K562 (cell line): ENCODE measurements at regions not wholly inside any gene's neighbourhood (a gene's known extent, or its start where the extent isn't known, plus 50 kb on each side); places are given as distances from the start of the nearest gene placed in this dataset.
"Not testable (repeated sequence)": the region's sequence is repeated elsewhere in the genome, so short reads cannot be mapped to it uniquely, and the experiment has no call there.

Experiments
- ATAC-seq: fragments of 200-7000 bp; cut with Tn5 transposase; 3 replicates; pipeline ENCODE4 v1.9.1; 2020; ENCODE audit warnings: moderate library complexity
- BruUV-seq: library from RNA; stranded (reverse); fragments of 400-500 nt; replicated peaks from 2 replicates; lab custom pipeline; 2021; lab: Mats Ljungman, UMichigan
- CTCF ChIA-PET: fragments of 300-600 bp; formaldehyde crosslinking; extraction: SDS; loops from one replicate; lab custom pipeline; 2021; ENCODE audit warnings: low intra/inter-chr PET ratio; lab: Yijun Ruan, JAX
- POLR2A ChIA-PET: fragments of 300-600, 350-650 bp; sonication (Branson Sonifier 250); formaldehyde crosslinking; extraction: SDS; loops from one replicate; lab custom pipeline; 2021; ENCODE audit warnings: antibody characterized with exemption, inconsistent platforms; lab: Yijun Ruan, JAX
- DNase-seq, 4 experiments: peaks; one replicate each; pipeline versions ENCODE4 v3.0.0 to v3.0.0-alpha.2; 2011 to 2018; ENCODE audit warnings: low spot score in 3 of 4, mixed read lengths in 3 of 4; ENCODE audit errors: extremely low read depth in 1 of 4
- FAIRE-seq: peaks from 2 replicates; lab custom pipeline; 2011; peaks lifted over from hg19 to GRCh38; lab: Jason Lieb, UNC
- H2AFZ ChIP-seq: 2 replicates; pipeline ENCODE4 v1.6.0; 2011; ENCODE audit warnings: low read depth, low read length, control low read depth, inconsistent platforms
- H3K27ac ChIP-seq: fragments of 200-600 bp; 3 replicates; pipeline ENCODE4 v1.8.0; 2011; ENCODE audit warnings: low read depth, mild to moderate bottlenecking, control low read depth, inconsistent platforms, low read length, moderate library complexity, mixed read lengths; ENCODE audit errors: extremely low read depth
- H3K27me3 ChIP-seq, 2 experiments: fragments of 300-600 bp in 1 of 2; 2 replicates in 1 of 2; 3 replicates in 1 of 2; pipeline versions ENCODE4 v1.6.0 to v1.8.0; 2011; ENCODE audit warnings: inconsistent platforms in 2 of 2, low read length in 2 of 2, mild to moderate bottlenecking in 1 of 2, mixed read lengths in 1 of 2, moderate library complexity in 1 of 2; ENCODE audit not compliant: control insufficient read depth in 2 of 2, insufficient read depth in 2 of 2
- H3K36me3 ChIP-seq: fragments of 300-600 bp; 3 replicates; pipeline ENCODE4 v1.8.0; 2011; ENCODE audit warnings: mild to moderate bottlenecking, low read length, inconsistent platforms; ENCODE audit not compliant: control insufficient read depth, insufficient read depth
- H3K4me1 ChIP-seq, 2 experiments: fragments of 200-600 bp in 1 of 2; replicated peaks in 1 of 2; 2 replicates in 1 of 2; 3 replicates in 1 of 2; pipeline versions ENCODE4 v1.5.1 to v1.8.0; 2011; ENCODE audit warnings: inconsistent platforms in 2 of 2, low read length in 2 of 2, mild to moderate bottlenecking in 1 of 2, mixed read lengths in 1 of 2, moderate library complexity in 1 of 2; ENCODE audit not compliant: control insufficient read depth in 2 of 2, insufficient read depth in 2 of 2
- H3K4me2 ChIP-seq: 2 replicates; pipeline ENCODE4 v1.6.1; 2011; ENCODE audit warnings: low read length, control low read depth, inconsistent platforms, mixed read lengths; ENCODE audit not compliant: insufficient read depth
- H3K4me3 ChIP-seq: fragments of 200-600 bp; sonication (generic), shearing (Covaris generic); 2 replicates; pipeline ENCODE4 v1.5.1; 2016; ENCODE audit warnings: control low read depth, inconsistent platforms
- H3K79me2 ChIP-seq: fragments of 200-600 bp; 3 replicates; pipeline ENCODE4 v1.8.0; 2011; ENCODE audit warnings: low read length, inconsistent platforms; ENCODE audit not compliant: control insufficient read depth, insufficient read depth
- H3K9ac ChIP-seq, 2 experiments: 2 replicates each; pipeline versions ENCODE4 v1.6.0 to v1.6.1; 2011; ENCODE audit warnings: low read depth in 2 of 2, low read length in 2 of 2, control low read depth in 1 of 2, inconsistent platforms in 1 of 2, mild to moderate bottlenecking in 1 of 2, mixed read lengths in 1 of 2; ENCODE audit not compliant: insufficient read depth in 1 of 2
- H3K9me1 ChIP-seq: one replicate; pipeline ENCODE4 v1.6.0; 2011; ENCODE audit warnings: inconsistent platforms, mild to moderate bottlenecking, low read length, moderate library complexity; ENCODE audit not compliant: control insufficient read depth, insufficient read depth
- H3K9me3 ChIP-seq: replicated peaks from 2 replicates; pipeline ENCODE4 v1.5.1; 2011; ENCODE audit warnings: low read depth, low read length, inconsistent platforms; ENCODE audit not compliant: control insufficient read depth, insufficient read depth
- H4K20me1 ChIP-seq: replicated peaks from 2 replicates; pipeline ENCODE4 v1.6.1; 2011; ENCODE audit warnings: low read length, inconsistent platforms, mixed read lengths; ENCODE audit not compliant: control insufficient read depth, insufficient read depth
- ZNF232 ChIP-seq: sonication (generic); formaldehyde crosslinking; IDR thresholded peaks from 2 replicates; pipeline ENCODE4 v1.8.0; 2022; ENCODE audit warnings: mild to moderate bottlenecking, missing genetic modification reagents
- WGBS: fragments of 100-300 bp; shearing (Covaris generic); methylation state at CpG from one replicate; pipeline ENCODE4 v1.1.6; 2016; ENCODE audit warnings: low coverage, mixed read lengths; ENCODE audit not compliant: insufficient coverage; ENCODE audit errors: missing lambda C conversion rate; 5-methylcytosine and 5-hydroxymethylcytosine counted together
- in situ Hi-C: fragments of 300-500 bp; cut with MboI; formaldehyde crosslinking; loops from 4 replicates; pipeline ENCODE4 v1.15.0; 2018; ENCODE audit warnings: inconsistent platforms, mixed read lengths
- intact Hi-C: fragments of 100-400 bp; cut with micrococcal nuclease; formaldehyde crosslinking; loops from 2 replicates; pipeline ENCODE4 v1.14.2; 2022
- TF ChIP-seq, protein P1 (sequence below): sonication (generic); formaldehyde crosslinking; IDR thresholded peaks from 2 replicates; pipeline ENCODE4 v1.8.0; 2023; ENCODE audit warnings: missing genetic modification reagents, mild to moderate bottlenecking, borderline replicate concordance
- TF ChIP-seq, protein P2 (sequence below), 2 experiments: fragments of 450-650 bp in 1 of 2; sonication (generic) in 1 of 2; formaldehyde crosslinking in 1 of 2; IDR thresholded peaks in 1 of 2; conservative IDR thresholded peaks in 1 of 2; 2 replicates each; pipeline versions ENCODE4 v1.6.1 to v1.8.1; 2016 to 2023; ENCODE audit warnings: mild to moderate bottlenecking in 2 of 2, moderate library complexity in 2 of 2, inconsistent platforms in 1 of 2, missing genetic modification reagents in 1 of 2

DNA sequence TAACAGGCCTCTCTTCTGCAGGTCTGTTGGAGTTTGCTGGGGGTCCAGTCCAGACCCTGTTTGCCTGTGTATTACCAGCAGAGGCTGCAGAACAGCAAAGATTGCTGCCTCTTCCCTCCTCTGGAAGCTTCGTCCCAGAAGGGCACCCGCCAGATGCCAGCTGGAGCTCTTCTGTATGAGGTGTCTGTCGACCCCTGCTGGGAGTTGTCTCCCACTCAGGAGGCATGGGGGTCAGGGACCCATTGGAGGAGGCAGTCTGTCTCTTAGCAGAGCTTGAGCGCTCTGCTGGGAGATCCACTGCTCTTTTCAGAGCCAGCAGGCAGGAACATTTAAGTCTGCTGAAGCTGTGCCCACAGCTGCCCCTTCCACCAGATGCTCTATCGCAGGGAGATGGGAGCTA lies 361.1 kb upstream of the NRP1 start (continued):
- TF ChIP-seq, protein P1, sequence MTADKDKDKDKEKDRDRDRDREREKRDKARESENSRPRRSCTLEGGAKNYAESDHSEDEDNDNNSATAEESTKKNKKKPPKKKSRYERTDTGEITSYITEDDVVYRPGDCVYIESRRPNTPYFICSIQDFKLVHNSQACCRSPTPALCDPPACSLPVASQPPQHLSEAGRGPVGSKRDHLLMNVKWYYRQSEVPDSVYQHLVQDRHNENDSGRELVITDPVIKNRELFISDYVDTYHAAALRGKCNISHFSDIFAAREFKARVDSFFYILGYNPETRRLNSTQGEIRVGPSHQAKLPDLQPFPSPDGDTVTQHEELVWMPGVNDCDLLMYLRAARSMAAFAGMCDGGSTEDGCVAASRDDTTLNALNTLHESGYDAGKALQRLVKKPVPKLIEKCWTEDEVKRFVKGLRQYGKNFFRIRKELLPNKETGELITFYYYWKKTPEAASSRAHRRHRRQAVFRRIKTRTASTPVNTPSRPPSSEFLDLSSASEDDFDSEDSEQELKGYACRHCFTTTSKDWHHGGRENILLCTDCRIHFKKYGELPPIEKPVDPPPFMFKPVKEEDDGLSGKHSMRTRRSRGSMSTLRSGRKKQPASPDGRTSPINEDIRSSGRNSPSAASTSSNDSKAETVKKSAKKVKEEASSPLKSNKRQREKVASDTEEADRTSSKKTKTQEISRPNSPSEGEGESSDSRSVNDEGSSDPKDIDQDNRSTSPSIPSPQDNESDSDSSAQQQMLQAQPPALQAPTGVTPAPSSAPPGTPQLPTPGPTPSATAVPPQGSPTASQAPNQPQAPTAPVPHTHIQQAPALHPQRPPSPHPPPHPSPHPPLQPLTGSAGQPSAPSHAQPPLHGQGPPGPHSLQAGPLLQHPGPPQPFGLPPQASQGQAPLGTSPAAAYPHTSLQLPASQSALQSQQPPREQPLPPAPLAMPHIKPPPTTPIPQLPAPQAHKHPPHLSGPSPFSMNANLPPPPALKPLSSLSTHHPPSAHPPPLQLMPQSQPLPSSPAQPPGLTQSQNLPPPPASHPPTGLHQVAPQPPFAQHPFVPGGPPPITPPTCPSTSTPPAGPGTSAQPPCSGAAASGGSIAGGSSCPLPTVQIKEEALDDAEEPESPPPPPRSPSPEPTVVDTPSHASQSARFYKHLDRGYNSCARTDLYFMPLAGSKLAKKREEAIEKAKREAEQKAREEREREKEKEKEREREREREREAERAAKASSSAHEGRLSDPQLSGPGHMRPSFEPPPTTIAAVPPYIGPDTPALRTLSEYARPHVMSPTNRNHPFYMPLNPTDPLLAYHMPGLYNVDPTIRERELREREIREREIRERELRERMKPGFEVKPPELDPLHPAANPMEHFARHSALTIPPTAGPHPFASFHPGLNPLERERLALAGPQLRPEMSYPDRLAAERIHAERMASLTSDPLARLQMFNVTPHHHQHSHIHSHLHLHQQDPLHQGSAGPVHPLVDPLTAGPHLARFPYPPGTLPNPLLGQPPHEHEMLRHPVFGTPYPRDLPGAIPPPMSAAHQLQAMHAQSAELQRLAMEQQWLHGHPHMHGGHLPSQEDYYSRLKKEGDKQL (CRISPR knock-in tag) = no peak
- TF ChIP-seq ZNF232 (CRISPR knock-in tag) = no peak
- TF ChIP-seq, protein P2, sequence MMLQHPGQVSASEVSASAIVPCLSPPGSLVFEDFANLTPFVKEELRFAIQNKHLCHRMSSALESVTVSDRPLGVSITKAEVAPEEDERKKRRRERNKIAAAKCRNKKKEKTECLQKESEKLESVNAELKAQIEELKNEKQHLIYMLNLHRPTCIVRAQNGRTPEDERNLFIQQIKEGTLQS (IDR thresholded peaks at IDR 0.05) = no peak
- TF ChIP-seq, protein P2 (CRISPR knock-in tag; conservative IDR thresholded peaks at IDR 0.05) = no peak

DNA sequence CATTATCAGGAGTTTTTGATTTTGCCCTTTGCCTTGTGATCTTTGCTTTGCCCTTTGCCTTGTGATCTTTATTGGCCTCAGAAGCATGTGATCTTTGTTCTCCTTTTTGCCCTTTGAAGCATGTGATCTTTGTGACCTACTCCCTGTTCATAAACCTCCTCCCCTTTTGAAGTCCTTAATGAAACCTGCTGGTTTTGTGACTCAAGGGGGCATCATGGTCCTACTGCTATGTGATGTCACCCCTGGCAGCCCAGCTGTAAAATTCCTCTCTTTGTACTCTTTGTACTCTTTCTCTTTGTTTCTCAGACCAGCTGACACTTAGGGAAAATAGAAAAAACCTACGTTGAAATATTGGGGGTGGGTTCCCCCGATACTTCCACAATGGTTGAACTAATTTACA lies 356.1 kb upstream of the NRP1 start:
- H3K79me2 ChIP-seq, ATAC-seq, H3K4me2 ChIP-seq, H3K9ac ChIP-seq, H3K9me3 ChIP-seq, DNase-seq, intact Hi-C loops, CTCF ChIA-PET, POLR2A ChIA-PET, H3K27me3 ChIP-seq, BruUV-seq, H2AFZ ChIP-seq, in situ Hi-C loops, H3K9me1 ChIP-seq, H3K27ac ChIP-seq, H3K4me1 ChIP-seq, H3K4me3 ChIP-seq, FAIRE-seq, H3K36me3 ChIP-seq, H4K20me1 ChIP-seq: not testable (repeated sequence)
- WGBS = 8% methylated on average over 2 of the region's 2 CpGs
